Activated naive CD8-positive, alpha-beta T cell treated with anti-CD3 and anti-CD28 coated beads, Interleukin-2, amount 10 ng/mL, durations not matched to agents 7 days and 5 days (primary cell): ENCODE measurements at regions not wholly inside any gene's neighbourhood (a gene's known extent, or its start where the extent isn't known, plus 50 kb on each side); places are given as distances from the start of the nearest gene placed in this dataset.
"Not testable (repeated sequence)": the region's sequence is repeated elsewhere in the genome, so short reads cannot be mapped to it uniquely, and the experiment has no call there.

Experiments used
- ATAC-seq: fragments of 150-1000 bp; cut with Tn5 transposase; one replicate; pipeline ENCODE4 v1.10.0; 2021; ENCODE audit warnings: low read depth, moderate library complexity
- POLR2A ChIA-PET: fragments of 350-600 bp; sonication (Branson Sonifier 250); formaldehyde crosslinking; loops from one replicate; lab custom pipeline; 2021; ENCODE audit warnings: antibody characterized with exemption; lab: Charles Lee
- DNase-seq: peaks from one replicate; pipeline ENCODE4 v3.0.0; 2021
- H3K27ac Mint-ChIP-seq: one replicate; pipeline ENCODE4 v1.8.0; 2022; ENCODE audit warnings: mild to moderate bottlenecking, mixed read lengths
- H3K27me3 Mint-ChIP-seq: one replicate; pipeline ENCODE4 v1.8.0; 2022; ENCODE audit warnings: mild to moderate bottlenecking, moderate library complexity, mixed read lengths
- H3K36me3 Mint-ChIP-seq: one replicate; pipeline ENCODE4 v1.8.0; 2021; ENCODE audit warnings: mild to moderate bottlenecking, mixed read lengths
- H3K4me1 Mint-ChIP-seq: one replicate; pipeline ENCODE4 v1.8.0; 2021; ENCODE audit warnings: mixed read lengths
- H3K4me3 Mint-ChIP-seq: one replicate; pipeline ENCODE4 v1.8.0; 2022; ENCODE audit warnings: mild to moderate bottlenecking, moderate library complexity, mixed read lengths
- H3K9me3 Mint-ChIP-seq: one replicate; pipeline ENCODE4 v1.8.0; 2021; ENCODE audit warnings: mixed read lengths

GRCh38 chr12:25320123-25321006 is 69.6 kb upstream of the KRAS start:
- H3K4me3 Mint-ChIP-seq, result no peak overlapping the region
- H3K4me1 Mint-ChIP-seq, result peaks cover 37% of the 10 kb centered on the region
- ATAC-seq (no peak), DNase-seq (no peak)
- no peaks in the 10 kb centered on the region for H3K27me3 Mint-ChIP-seq
- H3K36me3 Mint-ChIP-seq, result no peaks in the 10 kb centered on the region
- POLR2A ChIA-PET, result no interaction called here
- no peaks in the 10 kb centered on the region for H3K9me3 Mint-ChIP-seq
- H3K27ac Mint-ChIP-seq, result no peak overlapping the region

GRCh38 chr12:25319233-25319984 is 68.7 kb upstream of the KRAS start:
- ATAC-seq (no peak), DNase-seq (no peak)
- H3K9me3 Mint-ChIP-seq, result no peaks in the 10 kb centered on the region
- no peak overlapping the region for H3K4me3 Mint-ChIP-seq
- peaks cover 4% of the 10 kb centered on the region for H3K36me3 Mint-ChIP-seq
- peaks cover 37% of the 10 kb centered on the region for H3K4me1 Mint-ChIP-seq
- H3K27ac Mint-ChIP-seq, result no peak overlapping the region
- POLR2A ChIA-PET, result no interaction called here
- H3K27me3 Mint-ChIP-seq, result no peaks in the 10 kb centered on the region

DNA sequence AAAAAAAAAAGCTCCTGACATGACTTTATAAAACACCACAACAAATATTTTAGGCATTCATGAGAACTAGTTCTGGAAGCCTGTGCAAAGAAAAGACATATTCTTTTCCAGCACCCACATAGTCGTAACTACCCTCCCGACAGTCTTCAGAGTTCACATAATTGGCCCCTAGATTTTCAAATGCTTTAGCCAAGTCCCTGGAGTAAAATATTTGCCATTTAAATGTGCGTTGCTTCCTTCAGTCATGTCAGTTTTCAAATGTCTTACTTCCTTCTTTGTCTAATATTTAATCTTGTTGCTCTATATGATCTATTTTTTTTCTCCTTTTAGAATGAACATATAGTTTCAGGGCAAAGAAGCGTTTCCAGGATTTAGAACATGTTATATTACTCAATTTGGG is 66.8 kb upstream of the KRAS start:
- Mint-ChIP-seq H3K27me3 (no peaks in the 10 kb centered on the region), H3K4me1 (peaks cover 21% of the 10 kb centered on the region), H3K4me3 (no peak overlapping the region), H3K27ac (no peak overlapping the region), H3K36me3 (peaks cover 4% of the 10 kb centered on the region), H3K9me3 (peaks cover 3% of the 10 kb centered on the region)
- DNase-seq (no peak), ATAC-seq (no peak)
- POLR2A ChIA-PET, result no interaction called here

- no peak for ATAC-seq
- POLR2A ChIA-PET, result no interaction called here
- no peak overlapping the region for H3K27ac Mint-ChIP-seq
- H3K4me1 Mint-ChIP-seq, result peaks cover 5% of the 10 kb centered on the region
- H3K27me3 Mint-ChIP-seq, result no peaks in the 10 kb centered on the region
- peaks cover 4% of the 10 kb centered on the region for H3K36me3 Mint-ChIP-seq
- no peak overlapping the region for H3K4me3 Mint-ChIP-seq
- peaks cover 3% of the 10 kb centered on the region for H3K9me3 Mint-ChIP-seq
- no peak for DNase-seq
Observed at GRCh38 chr12:25315388-25315787, 64.7 kb upstream of the KRAS start.

- ATAC-seq, H3K9me3 Mint-ChIP-seq, DNase-seq, POLR2A ChIA-PET, H3K4me3 Mint-ChIP-seq, H3K27ac Mint-ChIP-seq, H3K4me1 Mint-ChIP-seq, H3K27me3 Mint-ChIP-seq, H3K36me3 Mint-ChIP-seq: not testable (repeated sequence)
Observed at GRCh38 chr12:25313266-25313990, 62.7 kb upstream of the KRAS start.

DNA sequence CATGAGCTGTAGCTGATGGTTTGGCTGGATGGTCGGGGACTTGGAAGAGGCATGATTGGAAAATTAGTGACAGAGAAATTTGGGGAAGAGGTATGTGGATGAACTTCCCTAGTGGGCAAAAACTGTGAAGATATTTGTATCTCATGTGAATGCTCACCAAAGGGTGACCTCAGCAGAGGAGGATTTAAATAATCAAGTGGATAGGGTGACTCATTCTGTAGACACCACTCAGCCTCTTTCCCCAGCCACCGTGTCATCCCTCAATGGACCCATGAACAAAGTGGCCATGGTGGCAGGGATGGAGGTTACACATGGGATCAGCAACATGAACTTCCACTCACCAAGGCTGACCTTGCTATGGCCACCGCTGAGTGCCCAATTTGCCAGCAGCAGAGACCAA is 60.8 kb upstream of the KRAS start:
- Mint-ChIP-seq H3K27me3 (peaks cover 3% of the 10 kb centered on the region), H3K4me3 (no peak overlapping the region), H3K4me1 (no peaks in the 10 kb centered on the region), H3K9me3 (peaks cover 3% of the 10 kb centered on the region), H3K36me3 (peaks cover 4% of the 10 kb centered on the region), H3K27ac (no peak overlapping the region)
- POLR2A ChIA-PET, result no interaction called here
- no peak for ATAC-seq
- no peak for DNase-seq

- H3K36me3 Mint-ChIP-seq, H3K9me3 Mint-ChIP-seq, POLR2A ChIA-PET, DNase-seq, H3K4me3 Mint-ChIP-seq, H3K27me3 Mint-ChIP-seq, H3K4me1 Mint-ChIP-seq, ATAC-seq, H3K27ac Mint-ChIP-seq: not testable (repeated sequence)
Observed at GRCh38 chr12:25310071-25310470, 59.3 kb upstream of the KRAS start.

DNA sequence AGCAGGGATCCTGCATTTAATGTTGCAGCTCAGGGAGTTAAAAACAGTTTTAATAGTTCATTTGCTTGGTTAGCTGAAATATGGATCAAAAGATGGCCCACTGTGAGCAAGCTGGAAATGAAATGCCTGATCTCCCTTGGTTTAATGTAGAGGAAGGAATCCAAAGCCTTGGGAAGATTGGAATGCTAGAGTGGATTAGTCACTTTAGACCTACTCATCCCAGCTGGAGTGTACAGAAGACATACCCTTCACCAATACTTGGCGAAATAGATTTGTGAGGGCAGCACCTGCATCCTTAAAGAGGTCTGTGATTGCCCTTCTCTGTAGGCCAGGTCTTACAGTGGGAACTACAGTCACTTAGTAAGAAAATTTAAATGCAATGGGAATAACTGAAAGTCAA is 58.0 kb upstream of the KRAS start:
- peaks cover 5% of the 10 kb centered on the region for H3K27me3 Mint-ChIP-seq
- POLR2A ChIA-PET, result no interaction called here
- H3K36me3 Mint-ChIP-seq, result peaks cover 1% of the 10 kb centered on the region
- H3K27ac Mint-ChIP-seq, result no peak overlapping the region
- no peaks in the 10 kb centered on the region for H3K4me1 Mint-ChIP-seq
- H3K4me3 Mint-ChIP-seq, result no peak overlapping the region
- no peak for DNase-seq
- no peak for ATAC-seq
- H3K9me3 Mint-ChIP-seq, result peaks cover 8% of the 10 kb centered on the region

GRCh38 chr12:25307818-25308217 is 57.1 kb upstream of the KRAS start:
- peaks cover 1% of the 10 kb centered on the region for H3K36me3 Mint-ChIP-seq
- ATAC-seq, result no peak
- POLR2A ChIA-PET, result no interaction called here

GRCh38 chr12:25301798-25302197 is 51.1 kb upstream of the KRAS start:
- no peak for ATAC-seq

More at GRCh38 chr12:25307818-25308217, 57.1 kb upstream of the KRAS start:
- Mint-ChIP-seq H3K9me3 (peaks cover 5% of the 10 kb centered on the region), H3K4me1 (no peaks in the 10 kb centered on the region), H3K27me3 (peaks cover 5% of the 10 kb centered on the region), H3K27ac (no peak overlapping the region), H3K4me3 (no peak overlapping the region)
- no peak for DNase-seq

More at GRCh38 chr12:25301798-25302197, 51.1 kb upstream of the KRAS start:
- Mint-ChIP-seq H3K27ac (no peak overlapping the region), H3K9me3 (peaks cover 7% of the 10 kb centered on the region), H3K27me3 (peaks cover 2% of the 10 kb centered on the region), H3K36me3 (peaks cover 3% of the 10 kb centered on the region), H3K4me1 (no peaks in the 10 kb centered on the region), H3K4me3 (no peak overlapping the region)
- POLR2A ChIA-PET, result no interaction called here
- DNase-seq, result no peak
